ENCODE measurements at regions not wholly inside any gene's neighbourhood (a gene's known extent, or its start where the extent isn't known, plus 50 kb on each side); places are given as distances from the start of the nearest gene placed in this dataset.
A peak's percentile ranks its signal among the peaks of the same experiment; 100 is the strongest.

- Histone ChIP-seq H3K4me2 (ENCODE audit: insufficient read depth, low read length) (no peak overlapping the region), H3K79me2 (ENCODE audit: control insufficient read depth, insufficient read depth, low read length) (no peaks in the 10 kb centered on the region), H3K4me3 (no peak overlapping the region), H2AFZ (ENCODE audit: low read depth, low read length) (no peak overlapping the region), H3K9me3 (replicated peaks; ENCODE audit: control insufficient read depth, insufficient read depth, low read depth, low read length) (no peaks in the 10 kb centered on the region), H3K27ac (ENCODE audit: extremely low read depth, low read depth, low read length) (no peak overlapping the region), H3K9me1 (ENCODE audit: control insufficient read depth, insufficient read depth, low read length) (no peaks in the 10 kb centered on the region), H3K27me3 (ENCODE audit: control insufficient read depth in 2 of 2, insufficient read depth in 2 of 2, low read length in 2 of 2) (peaks cover 0 to 3% of the 10 kb centered on the region in 2 experiments; a peak in 1 of 5 replicates), H3K4me1 (replicated peaks in 1 of 2; ENCODE audit: control insufficient read depth in 2 of 2, insufficient read depth in 2 of 2, low read length in 2 of 2) (no peaks in the 10 kb centered on the region), H3K9ac (ENCODE audit: insufficient read depth in 1 of 2, low read depth in 2 of 2, low read length in 2 of 2) (no peak overlapping the region), H3K36me3 (ENCODE audit: control insufficient read depth, insufficient read depth, low read length) (no peaks in the 10 kb centered on the region), H4K20me1 (replicated peaks; ENCODE audit: control insufficient read depth, insufficient read depth, low read length) (no peaks in the 10 kb centered on the region)
- in situ Hi-C loops (cut with MboI): no loop called here
- POLR2A ChIA-PET: no interaction called here
- BruUV-seq (replicated peaks): no TSS peak
- FAIRE-seq (no peak), ATAC-seq (no peak), DNase-seq (ENCODE audit: extremely low read depth in 1 of 4, low spot score in 3 of 4) (no peak)
- CTCF ChIA-PET (ENCODE audit: low intra/inter-chr PET ratio): no interaction called here
- intact Hi-C loops (cut with micrococcal nuclease): no loop called here
- TF ChIP-seq ZNF609 (CRISPR knock-in tag; IDR thresholded peaks at IDR 0.05; ENCODE audit: borderline replicate concordance) (no peak), ZFP36 (IDR thresholded peaks at IDR 0.05; ENCODE audit: low read depth, low read length, partially characterized antibody) (peak; percentile 63)
- 0% methylated on average over 2 of the region's 2 CpGs for WGBS (ENCODE audit: insufficient coverage, low coverage, missing lambda C conversion rate)
Measured at GRCh38 chr9:135000647-135001245, 83.0 kb upstream of the FCN1 start.
